HCT116 (cell line): ENCODE measurements at regions not wholly inside any gene's neighbourhood (a gene's known extent, or its start where the extent isn't known, plus 50 kb on each side); places are given as distances from the start of the nearest gene placed in this dataset.

ENCODE experiments used
- ATAC-seq: fragments of 200-7000 bp; cut with Tn5 transposase; 2 replicates; pipeline ENCODE4 v1.9.1; 2020; ENCODE audit warnings: mild to moderate bottlenecking, moderate library complexity
- BruUV-seq: library from RNA; stranded (reverse); fragments of 400-500 nt; replicated peaks from 2 replicates; lab custom pipeline; 2021; lab: Mats Ljungman, UMichigan
- CTCF ChIA-PET: fragments of 300-600 bp; sonication (Branson Sonifier 250); formaldehyde crosslinking; loops from one replicate; lab custom pipeline; 2021; ENCODE audit warnings: antibody characterized with exemption; lab: Charles Lee
- POLR2A ChIA-PET: fragments of 300-600, 350-600 bp; sonication (Branson Sonifier 250); formaldehyde crosslinking; loops from one replicate; lab custom pipeline; 2021; ENCODE audit warnings: antibody characterized with exemption; lab: Charles Lee
- RAD21 ChIA-PET, 2 experiments: fragments of 300-600 bp; sonication (Branson Sonifier 250); formaldehyde crosslinking; loops; one replicate each; lab custom pipeline; 2023; ENCODE audit warnings: low total read pairs in 2 of 2; ENCODE audit not compliant: uncharacterized antibody in 2 of 2, unreplicated experiment in 2 of 2, low non-redundant PET in 1 of 2; lab: Charles Lee
- DNase-seq: peaks from one replicate; pipeline ENCODE4 v3.0.0-alpha.2; 2010; ENCODE audit warnings: low read depth, low spot score
- H2AFZ ChIP-seq: fragments of 200-600 bp; shearing (Covaris generic), sonication (generic); 2 replicates; pipeline ENCODE4 v1.6.1; 2017; ENCODE audit warnings: low read depth, mixed run types, mixed read lengths, antibody characterized with exemption, low read length; ENCODE audit not compliant: poor library complexity, severe bottlenecking
- H3K27ac ChIP-seq: 2 replicates; pipeline ENCODE4 v1.5.1; 2012; ENCODE audit warnings: low read depth, low read length
- H3K27me3 ChIP-seq: fragments of 200-600 bp; sonication (generic); 2 replicates; pipeline ENCODE4 v1.6.1; 2016; ENCODE audit warnings: mixed run types, low read length, mixed read lengths; ENCODE audit not compliant: insufficient read depth
- H3K36me3 ChIP-seq, 2 experiments: fragments of 200-500 bp in 1 of 2; fragments of 200-600 bp in 1 of 2; sonication (Bioruptor generic) in 1 of 2; sonication (generic) in 1 of 2; 2 replicates each; pipeline versions ENCODE4 v1.5.1 to v1.6.1; 2014 to 2016; ENCODE audit warnings: low read length in 2 of 2, inconsistent platforms in 1 of 2, mixed read lengths in 1 of 2, mixed run types in 1 of 2; ENCODE audit not compliant: insufficient read depth in 2 of 2, control insufficient read depth in 1 of 2
- H3K4me1 ChIP-seq, 2 experiments: fragments of 200-600 bp in 1 of 2; sonication (generic) in 1 of 2; 2 replicates each; pipeline versions ENCODE4 v1.5.1 to v1.6.1; 2012 to 2017; ENCODE audit warnings: low read length in 2 of 2, inconsistent platforms in 1 of 2, mild to moderate bottlenecking in 1 of 2, mixed read lengths in 1 of 2, mixed run types in 1 of 2, moderate library complexity in 1 of 2; ENCODE audit not compliant: insufficient read depth in 2 of 2, control insufficient read depth in 1 of 2
- H3K4me2 ChIP-seq: fragments of 200-600 bp; sonication (generic); 2 replicates; pipeline ENCODE4 v1.6.1; 2017; ENCODE audit warnings: mixed run types, low read length, mixed read lengths
- H3K4me3 ChIP-seq, 2 experiments: fragments of 200-600 bp in 1 of 2; sonication (generic) in 1 of 2; replicated peaks in 1 of 2; 2 replicates each; pipeline ENCODE4 v1.5.1; 2011 to 2016; ENCODE audit warnings: low read length in 2 of 2, control low read depth in 1 of 2, low read depth in 1 of 2, mild to moderate bottlenecking in 1 of 2, mixed read lengths in 1 of 2, mixed run types in 1 of 2
- H3K79me2 ChIP-seq: fragments of 200-600 bp; sonication (generic); 2 replicates; pipeline ENCODE4 v1.6.1; 2017; ENCODE audit warnings: mild to moderate bottlenecking, mixed run types, low read length, moderate library complexity, mixed read lengths; ENCODE audit not compliant: insufficient read depth
- H3K9ac ChIP-seq: fragments of 200-600 bp; sonication (generic); 2 replicates; pipeline ENCODE4 v1.6.1; 2016; ENCODE audit warnings: low read length, mixed read lengths
- H3K9me2 ChIP-seq: fragments of 200-600 bp; sonication (generic), shearing (Covaris generic); 2 replicates; pipeline ENCODE4 v1.6.1; 2017; ENCODE audit warnings: mixed run types, mild to moderate bottlenecking, moderate library complexity; ENCODE audit not compliant: insufficient read depth
- H3K9me3 ChIP-seq, 2 experiments: fragments of 200-500 bp in 1 of 2; fragments of 200-600 bp in 1 of 2; sonication (Bioruptor generic) in 1 of 2; sonication (generic) in 1 of 2; 2 replicates each; pipeline ENCODE4 v1.6.1; 2014 to 2017; ENCODE audit warnings: low read length in 2 of 2, mixed read lengths in 2 of 2, inconsistent platforms in 1 of 2, low read depth in 1 of 2, mild to moderate bottlenecking in 1 of 2, mixed run types in 1 of 2, moderate library complexity in 1 of 2; ENCODE audit not compliant: control insufficient read depth in 1 of 2, insufficient read depth in 1 of 2
- H4K20me1 ChIP-seq: fragments of 200-600 bp; sonication (generic), shearing (Covaris generic); 2 replicates; pipeline ENCODE4 v1.6.1; 2017; ENCODE audit warnings: mixed run types, mild to moderate bottlenecking, moderate library complexity; ENCODE audit not compliant: insufficient read depth
- CBX3 ChIP-seq: IDR thresholded peaks from 2 replicates; pipeline ENCODE4 v1.6.1; 2012; ENCODE audit warnings: low read depth
- CEBPB ChIP-seq: IDR thresholded peaks from 2 replicates; pipeline ENCODE4 v1.6.1; 2012; ENCODE audit warnings: low read depth
- EGR1 ChIP-seq: IDR thresholded peaks from 2 replicates; pipeline ENCODE4 v1.6.1; 2012; ENCODE audit warnings: low read depth
- ELF1 ChIP-seq: IDR thresholded peaks from 2 replicates; pipeline ENCODE4 v1.6.1; 2012; ENCODE audit warnings: low read depth, borderline replicate concordance
- EZH2 ChIP-seq: fragments of 200-600 bp; sonication (generic); IDR thresholded peaks from 2 replicates; pipeline ENCODE4 v1.6.1; 2017; ENCODE audit warnings: antibody characterized with exemption, mixed run types
- EZH2phosphoT487 ChIP-seq: fragments of 200-600 bp; IDR thresholded peaks from 2 replicates; pipeline ENCODE4 v1.6.1; 2018; ENCODE audit warnings: antibody characterized with exemption, borderline replicate concordance
- JUND ChIP-seq: IDR thresholded peaks from 2 replicates; pipeline ENCODE4 v1.6.1; 2012
- POLR2AphosphoS5 ChIP-seq: IDR thresholded peaks from 2 replicates; pipeline ENCODE4 v1.6.1; 2011; ENCODE audit warnings: mild to moderate bottlenecking, low read depth, low read length, moderate library complexity
- RAD21 ChIP-seq: IDR thresholded peaks from 2 replicates; pipeline ENCODE4 v1.6.1; 2012; ENCODE audit warnings: low read depth, mild to moderate bottlenecking
- SIN3A ChIP-seq: IDR thresholded peaks from 2 replicates; pipeline ENCODE4 v1.6.1; 2012; ENCODE audit warnings: low read depth
- SP1 ChIP-seq: IDR thresholded peaks from 2 replicates; pipeline ENCODE4 v1.6.1; 2012; ENCODE audit warnings: low read depth
- SRF ChIP-seq: IDR thresholded peaks from 2 replicates; pipeline ENCODE4 v1.6.1; 2012; ENCODE audit warnings: low read depth
- ZFX ChIP-seq: fragments of 450-650 bp; IDR thresholded peaks from 2 replicates; pipeline ENCODE4 v1.6.1; 2017
- intact Hi-C: fragments of 100-400 bp; cut with micrococcal nuclease; formaldehyde crosslinking; loops from 2 replicates; pipeline ENCODE4 v1.10.0; 2022
- TF ChIP-seq, protein P1 (sequence below): IDR thresholded peaks from 2 replicates; pipeline ENCODE4 v1.6.1; 2012; ENCODE audit warnings: low read depth

DNA sequence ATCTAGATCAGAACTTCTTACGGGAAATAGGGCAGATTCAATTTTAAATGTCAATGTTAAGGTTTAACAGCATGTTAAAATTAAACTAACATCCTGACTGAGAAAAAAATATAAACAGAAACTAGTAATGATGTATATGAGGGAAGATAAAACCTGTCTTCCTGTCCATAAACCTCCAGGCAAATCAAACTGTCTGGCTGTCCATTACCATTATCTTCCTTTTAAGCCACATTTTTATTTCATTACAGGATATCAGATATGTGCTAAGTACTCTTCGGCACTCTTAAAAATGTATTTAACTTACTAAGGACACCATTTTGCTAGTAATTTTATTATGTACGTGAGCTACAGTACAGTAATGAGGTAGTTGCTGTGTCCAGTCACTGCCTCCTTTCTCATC, 1461.7 kb upstream of the ALCAM start:
- H3K4me2 ChIP-seq = no peak overlapping the region
- ATAC-seq (no peak), DNase-seq (no peak)
- H2AFZ ChIP-seq = no peak overlapping the region
- no peaks in the 10 kb centered on the region for H3K4me1 ChIP-seq
- H3K9ac ChIP-seq = no peak overlapping the region
- POLR2A ChIA-PET = no interaction called here
- no peaks in the 10 kb centered on the region for H3K27me3 ChIP-seq
- intact Hi-C loops = no loop called here
- RAD21 ChIA-PET = no interaction called here
- H3K79me2 ChIP-seq = no peaks in the 10 kb centered on the region
- H4K20me1 ChIP-seq = no peaks in the 10 kb centered on the region
- CTCF ChIA-PET = no interaction called here
- H3K4me3 ChIP-seq = no peak overlapping the region
- no peaks in the 10 kb centered on the region for H3K36me3 ChIP-seq
- no peaks in the 10 kb centered on the region for H3K9me3 ChIP-seq
- no TSS peak for BruUV-seq
- no peaks in the 10 kb centered on the region; the same call in none of the 2 replicates for H3K9me2 ChIP-seq
- TF ChIP-seq SP1 = no peak
- H3K27ac ChIP-seq = no peak overlapping the region

DNA sequence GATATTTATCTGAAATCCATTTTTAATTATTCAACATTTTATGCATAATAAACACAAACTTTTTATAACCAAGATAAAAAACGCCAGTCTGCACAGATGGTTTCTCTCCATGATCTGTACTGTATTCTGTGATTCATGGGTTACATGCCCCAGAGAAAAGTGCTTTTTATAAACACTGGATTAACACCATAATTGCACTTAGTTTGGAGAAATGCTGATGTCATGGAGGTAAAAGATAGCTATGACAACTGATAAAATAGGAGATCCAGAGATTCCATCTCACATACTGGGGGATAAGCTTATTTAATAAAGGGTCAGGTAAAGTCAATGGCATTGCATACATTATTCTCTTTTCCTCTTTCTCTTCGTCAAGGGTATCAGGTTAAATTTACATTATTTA, 1460.4 kb upstream of the ALCAM start:
- Histone ChIP-seq H4K20me1 (no peaks in the 10 kb centered on the region), H3K9ac (no peak overlapping the region)
- no peak for TF ChIP-seq ELF1
- TF ChIP-seq EZH2phosphoT487 = no peak
- TF ChIP-seq, protein P1, sequence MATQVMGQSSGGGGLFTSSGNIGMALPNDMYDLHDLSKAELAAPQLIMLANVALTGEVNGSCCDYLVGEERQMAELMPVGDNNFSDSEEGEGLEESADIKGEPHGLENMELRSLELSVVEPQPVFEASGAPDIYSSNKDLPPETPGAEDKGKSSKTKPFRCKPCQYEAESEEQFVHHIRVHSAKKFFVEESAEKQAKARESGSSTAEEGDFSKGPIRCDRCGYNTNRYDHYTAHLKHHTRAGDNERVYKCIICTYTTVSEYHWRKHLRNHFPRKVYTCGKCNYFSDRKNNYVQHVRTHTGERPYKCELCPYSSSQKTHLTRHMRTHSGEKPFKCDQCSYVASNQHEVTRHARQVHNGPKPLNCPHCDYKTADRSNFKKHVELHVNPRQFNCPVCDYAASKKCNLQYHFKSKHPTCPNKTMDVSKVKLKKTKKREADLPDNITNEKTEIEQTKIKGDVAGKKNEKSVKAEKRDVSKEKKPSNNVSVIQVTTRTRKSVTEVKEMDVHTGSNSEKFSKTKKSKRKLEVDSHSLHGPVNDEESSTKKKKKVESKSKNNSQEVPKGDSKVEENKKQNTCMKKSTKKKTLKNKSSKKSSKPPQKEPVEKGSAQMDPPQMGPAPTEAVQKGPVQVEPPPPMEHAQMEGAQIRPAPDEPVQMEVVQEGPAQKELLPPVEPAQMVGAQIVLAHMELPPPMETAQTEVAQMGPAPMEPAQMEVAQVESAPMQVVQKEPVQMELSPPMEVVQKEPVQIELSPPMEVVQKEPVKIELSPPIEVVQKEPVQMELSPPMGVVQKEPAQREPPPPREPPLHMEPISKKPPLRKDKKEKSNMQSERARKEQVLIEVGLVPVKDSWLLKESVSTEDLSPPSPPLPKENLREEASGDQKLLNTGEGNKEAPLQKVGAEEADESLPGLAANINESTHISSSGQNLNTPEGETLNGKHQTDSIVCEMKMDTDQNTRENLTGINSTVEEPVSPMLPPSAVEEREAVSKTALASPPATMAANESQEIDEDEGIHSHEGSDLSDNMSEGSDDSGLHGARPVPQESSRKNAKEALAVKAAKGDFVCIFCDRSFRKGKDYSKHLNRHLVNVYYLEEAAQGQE = no peak
- no peak for TF ChIP-seq EZH2
- TF ChIP-seq RAD21 = no peak
- TF ChIP-seq CEBPB = no peak
- TF ChIP-seq POLR2AphosphoS5 = no peak
- TF ChIP-seq EGR1 = no peak
- no peak for TF ChIP-seq JUND
- TF ChIP-seq ZFX = no peak
- no peak for TF ChIP-seq SRF
- no peak for TF ChIP-seq SIN3A
- TF ChIP-seq CBX3 = no peak
- TF ChIP-seq, all 23 proteins: peak for 0
- Histone ChIP-seq H2AFZ (no peak overlapping the region), H3K79me2 (no peaks in the 10 kb centered on the region), H3K9me2 (no peaks in the 10 kb centered on the region; the same call in none of the 2 replicates), H3K9me3 (no peaks in the 10 kb centered on the region), H3K4me2 (no peak overlapping the region), H3K27ac (no peak overlapping the region), H3K4me1 (no peaks in the 10 kb centered on the region), H3K4me3 (no peak overlapping the region), H3K36me3 (no peaks in the 10 kb centered on the region), H3K27me3 (no peaks in the 10 kb centered on the region)
- ATAC-seq (no peak), DNase-seq (no peak)
- ChIA-PET RAD21 (no interaction called here), CTCF (no interaction called here), POLR2A (no interaction called here)
- no TSS peak for BruUV-seq
- intact Hi-C loops = no loop called here
